Right atrium auricular region (tissue), 2 donors: ENCODE measurements at regions not wholly inside any gene's neighbourhood (a gene's known extent, or its start where the extent isn't known, plus 50 kb on each side); places are given as distances from the start of the nearest gene placed in this dataset.

Experiments
- DNase-seq: peaks from one replicate; pipeline ENCODE4 v3.0.0-alpha.2; 2019; ENCODE audit warnings: low spot score
- H3K27ac ChIP-seq, 2 donors: fragments of 200-600 bp; sonication (generic); 1 replicate in 1 of 2; 2 replicates in 1 of 2; pipeline ENCODE4 v1.5.1; 2016 to 2019
- H3K27me3 ChIP-seq, 2 donors: fragments of 200-600 bp; sonication (generic); one replicate each; pipeline versions ENCODE4 v1.5.1 to v1.6.0; 2017 to 2019
- H3K36me3 ChIP-seq: fragments of 200-600 bp; sonication (generic); one replicate; pipeline ENCODE4 v1.5.1; 2016
- H3K4me1 ChIP-seq, 2 donors: fragments of 200-600 bp; sonication (generic); one replicate each; pipeline versions ENCODE4 v1.5.1 to v1.6.0; 2017 to 2019
- H3K4me3 ChIP-seq, 2 donors: fragments of 200-600 bp; sonication (generic); 1 replicate in 1 of 2; 2 replicates in 1 of 2; pipeline ENCODE4 v1.5.1; 2017 to 2019; ENCODE audit warnings: mild to moderate bottlenecking in 1 of 2, moderate library complexity in 1 of 2
- H3K9me3 ChIP-seq, 2 donors: fragments of 200-600 bp; sonication (generic); one replicate each; pipeline ENCODE4 v1.5.1; 2019
- TF ChIP-seq, protein P1 (sequence below), 2 donors: fragments of 200-600 bp; sonication (generic); IDR thresholded peaks; one replicate each; pipeline ENCODE4 v1.5.1; 2019; ENCODE audit warnings: antibody characterized with exemption in 2 of 2

DNA sequence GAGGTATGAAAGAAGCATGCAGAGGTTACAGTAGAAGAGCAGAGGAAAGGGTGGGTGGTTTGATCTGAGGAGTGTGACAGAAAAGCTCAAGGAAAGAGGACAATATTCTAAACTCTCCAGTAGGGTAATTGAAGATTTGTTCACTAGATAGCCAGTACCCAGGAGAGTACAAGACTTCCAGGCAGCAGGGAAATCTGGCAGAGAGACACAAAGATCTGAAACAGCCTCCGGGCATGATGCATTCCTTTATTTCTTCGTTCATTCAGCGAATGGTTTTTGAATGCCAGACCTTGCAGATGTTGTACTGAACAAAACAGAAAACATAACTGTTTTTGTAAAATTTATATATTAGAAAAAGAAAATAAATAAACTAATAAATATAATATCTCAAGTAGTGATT lies 766.6 kb downstream of the FAT4 start:
- Histone ChIP-seq H3K4me3 (no peak overlapping the region), H3K9me3 (no peaks in the 10 kb centered on the region), H3K27me3 (no peaks in the 10 kb centered on the region), H3K36me3 (no peaks in the 10 kb centered on the region), H3K27ac (no peak overlapping the region), H3K4me1 (no peaks in the 10 kb centered on the region)
- TF ChIP-seq, protein P1, sequence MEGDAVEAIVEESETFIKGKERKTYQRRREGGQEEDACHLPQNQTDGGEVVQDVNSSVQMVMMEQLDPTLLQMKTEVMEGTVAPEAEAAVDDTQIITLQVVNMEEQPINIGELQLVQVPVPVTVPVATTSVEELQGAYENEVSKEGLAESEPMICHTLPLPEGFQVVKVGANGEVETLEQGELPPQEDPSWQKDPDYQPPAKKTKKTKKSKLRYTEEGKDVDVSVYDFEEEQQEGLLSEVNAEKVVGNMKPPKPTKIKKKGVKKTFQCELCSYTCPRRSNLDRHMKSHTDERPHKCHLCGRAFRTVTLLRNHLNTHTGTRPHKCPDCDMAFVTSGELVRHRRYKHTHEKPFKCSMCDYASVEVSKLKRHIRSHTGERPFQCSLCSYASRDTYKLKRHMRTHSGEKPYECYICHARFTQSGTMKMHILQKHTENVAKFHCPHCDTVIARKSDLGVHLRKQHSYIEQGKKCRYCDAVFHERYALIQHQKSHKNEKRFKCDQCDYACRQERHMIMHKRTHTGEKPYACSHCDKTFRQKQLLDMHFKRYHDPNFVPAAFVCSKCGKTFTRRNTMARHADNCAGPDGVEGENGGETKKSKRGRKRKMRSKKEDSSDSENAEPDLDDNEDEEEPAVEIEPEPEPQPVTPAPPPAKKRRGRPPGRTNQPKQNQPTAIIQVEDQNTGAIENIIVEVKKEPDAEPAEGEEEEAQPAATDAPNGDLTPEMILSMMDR (IDR thresholded peaks at IDR 0.05), result no peak
- DNase-seq, result no peak

DNA sequence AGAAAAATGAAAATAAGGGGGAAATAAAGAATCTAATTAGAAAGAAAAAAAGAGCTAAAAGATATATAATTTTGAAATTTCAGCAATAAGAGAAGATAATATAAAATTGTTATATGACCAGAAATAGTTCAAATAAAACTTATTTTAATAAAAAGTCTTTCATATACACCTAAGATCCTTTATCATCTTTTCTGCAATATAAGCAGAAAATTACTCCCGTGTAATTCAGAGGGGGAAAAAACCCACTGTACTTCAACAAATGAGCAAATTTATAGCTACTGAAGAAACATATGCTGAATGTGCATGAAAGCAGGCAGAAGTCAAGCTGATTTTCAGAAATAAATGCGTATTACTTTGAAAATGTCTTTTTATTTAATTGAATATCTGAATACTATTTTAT lies 771.3 kb downstream of the FAT4 start:
- Histone ChIP-seq H3K4me3 (no peak overlapping the region), H3K27ac (no peak overlapping the region), H3K4me1 (no peaks in the 10 kb centered on the region), H3K27me3 (no peaks in the 10 kb centered on the region), H3K36me3 (no peaks in the 10 kb centered on the region), H3K9me3 (no peaks in the 10 kb centered on the region)
- TF ChIP-seq, protein P1 (IDR thresholded peaks at IDR 0.05), result no peak
- no peak for DNase-seq

DNA sequence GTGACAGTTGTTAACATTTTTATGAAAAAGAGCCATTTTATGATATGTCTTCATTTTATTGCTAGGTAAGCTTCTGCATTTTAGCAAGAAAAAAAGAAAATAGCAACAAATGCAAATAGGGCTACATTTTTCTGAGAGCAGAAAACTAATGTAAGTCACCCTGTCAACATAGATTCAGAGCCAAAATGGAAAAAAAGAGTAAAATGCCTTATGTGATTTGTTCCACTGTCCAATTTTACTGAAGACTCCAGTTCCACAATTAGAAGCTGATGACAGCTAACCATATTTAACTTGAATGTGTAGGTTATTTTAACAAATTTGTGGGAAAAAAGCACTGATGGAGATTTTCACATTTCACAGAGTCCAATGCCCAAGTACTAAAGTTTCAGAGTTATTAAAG lies 772.3 kb downstream of the FAT4 start:
- TF ChIP-seq, protein P1 (IDR thresholded peaks at IDR 0.05), result no peak
- Histone ChIP-seq H3K9me3 (no peaks in the 10 kb centered on the region), H3K27me3 (no peaks in the 10 kb centered on the region), H3K27ac (no peak overlapping the region), H3K4me1 (no peaks in the 10 kb centered on the region), H3K36me3 (no peaks in the 10 kb centered on the region), H3K4me3 (no peak overlapping the region)
- DNase-seq, result no peak

DNA sequence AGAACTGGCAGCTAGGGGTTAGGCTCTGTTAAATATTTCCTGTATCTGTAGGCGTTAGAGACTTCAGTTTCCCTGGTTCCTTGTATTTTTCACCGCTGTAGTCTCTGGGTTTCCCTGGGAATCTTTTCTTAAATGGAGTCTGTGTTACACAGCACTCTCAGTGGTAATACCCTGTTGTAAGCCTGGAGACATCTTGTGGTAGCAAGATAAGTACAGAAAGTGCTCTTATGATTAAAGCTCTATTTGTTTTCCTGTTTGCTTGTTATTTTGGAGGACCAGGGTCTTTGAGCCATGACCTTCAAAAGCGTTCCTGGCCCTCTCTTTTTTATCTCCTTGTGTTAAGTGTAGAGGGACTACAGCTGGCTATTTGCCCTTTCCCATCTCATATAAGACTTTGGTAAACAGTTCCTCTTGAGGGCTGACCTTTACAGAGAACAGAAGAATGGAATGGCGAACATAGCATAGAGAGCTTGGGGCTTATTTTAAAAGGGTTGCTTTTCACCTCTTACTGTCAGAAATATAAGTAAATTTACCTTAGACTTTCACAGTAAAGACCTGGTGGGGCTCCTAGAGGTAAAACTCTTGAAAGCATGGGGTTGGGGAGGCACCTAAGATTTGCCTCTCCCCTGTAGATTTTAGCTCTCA lies 782.5 kb downstream of the FAT4 start:
- Histone ChIP-seq H3K27me3 (no peaks in the 10 kb centered on the region), H3K9me3 (no peaks in the 10 kb centered on the region), H3K27ac (no peak overlapping the region), H3K36me3 (no peaks in the 10 kb centered on the region), H3K4me1 (no peaks in the 10 kb centered on the region), H3K4me3 (no peak overlapping the region)
- DNase-seq, result no peak
- TF ChIP-seq, protein P1 (IDR thresholded peaks at IDR 0.05), result no peak

DNA sequence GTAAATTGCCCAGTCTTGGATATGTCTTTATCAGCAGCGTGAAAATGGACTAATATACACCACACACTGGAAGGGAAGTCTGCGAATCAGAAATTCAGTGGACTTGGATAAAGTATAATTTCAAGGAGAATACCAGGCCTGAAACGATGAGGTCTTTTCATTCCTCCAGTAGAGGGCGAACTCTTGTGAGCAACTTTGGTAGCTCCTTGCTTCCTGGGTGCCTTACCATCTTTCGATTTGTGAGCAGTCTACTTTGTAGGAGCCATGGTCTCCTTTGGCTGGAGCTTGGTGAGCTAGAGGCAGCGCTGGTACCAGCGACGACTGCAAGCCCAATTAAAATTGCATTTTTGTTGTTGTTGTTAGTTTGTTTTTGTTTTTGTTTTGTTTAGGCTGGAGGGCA lies 791.9 kb downstream of the FAT4 start:
- TF ChIP-seq, protein P1 (IDR thresholded peaks at IDR 0.05), result no peak
- DNase-seq, result no peak

DNA sequence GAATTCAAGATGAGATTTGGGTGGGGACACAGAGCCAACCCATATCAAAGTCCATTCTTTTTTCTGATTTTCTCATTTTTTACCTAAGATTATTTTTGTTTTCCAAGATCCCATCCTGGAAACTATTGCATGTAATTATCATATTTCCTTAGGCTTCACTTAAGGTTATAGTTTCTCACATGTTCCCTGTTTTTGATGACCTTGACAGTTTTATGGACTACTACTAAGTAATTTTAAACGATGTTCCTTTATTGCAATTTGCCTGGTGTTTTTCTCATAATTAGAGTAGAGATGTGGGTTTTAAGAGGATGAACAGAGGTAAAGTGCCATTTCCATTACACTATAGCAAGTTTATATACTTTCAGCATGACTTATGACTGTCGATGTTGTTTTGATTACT lies 795.1 kb downstream of the FAT4 start:
- no peaks in the 10 kb centered on the region for H3K27me3 ChIP-seq
- TF ChIP-seq, protein P1 (IDR thresholded peaks at IDR 0.05), result no peak
- no peaks in the 10 kb centered on the region for H3K36me3 ChIP-seq
- H3K27ac ChIP-seq, result no peak overlapping the region
- no peak for DNase-seq
- H3K9me3 ChIP-seq, result peaks cover 6 to 30% of the 10 kb centered on the region in 2 donors
- no peak overlapping the region for H3K4me3 ChIP-seq
- no peaks in the 10 kb centered on the region for H3K4me1 ChIP-seq

More for the DNA sequence above, 791.9 kb downstream of the FAT4 start:
- Histone ChIP-seq H3K4me3 (no peak overlapping the region), H3K4me1 (no peaks in the 10 kb centered on the region), H3K27ac (no peak overlapping the region), H3K9me3 (peaks cover 0 to 3% of the 10 kb centered on the region in 2 donors), H3K27me3 (no peaks in the 10 kb centered on the region), H3K36me3 (no peaks in the 10 kb centered on the region)
